A549 (cell line): ENCODE measurements at regions not wholly inside any gene's neighbourhood (a gene's known extent, or its start where the extent isn't known, plus 50 kb on each side); places are given as distances from the start of the nearest gene placed in this dataset.
A peak's percentile ranks its signal among the peaks of the same experiment; 100 is the strongest.
"Not testable (repeated sequence)": the region's sequence is repeated elsewhere in the genome, so short reads cannot be mapped to it uniquely, and the experiment has no call there.

Experiments used
- ATAC-seq, 2 experiments: fragments of 200-7000 bp in 1 of 2; fragments of >200 bp in 1 of 2; cut with Nextera tagmentation in 1 of 2; cut with Tn5 transposase in 1 of 2; 3 replicates each; pipeline versions ENCODE4 v1.8.0 to v1.9.1; 2018 to 2020; ENCODE audit warnings: mild to moderate bottlenecking in 1 of 2, moderate library complexity in 1 of 2
- CTCF ChIA-PET: fragments of 300-600 bp; sonication (Branson Sonifier 250); formaldehyde crosslinking; extraction: SDS; loops from one replicate; lab custom pipeline; 2021; ENCODE audit warnings: antibody characterized with exemption, inconsistent platforms; lab: Yijun Ruan, JAX
- POLR2A ChIA-PET: fragments of 350-600 bp; formaldehyde crosslinking; extraction: SDS; loops from one replicate; lab custom pipeline; 2021; ENCODE audit warnings: antibody characterized with exemption, inconsistent platforms; lab: Yijun Ruan, JAX
- DNase-seq, 2 experiments: peaks; one replicate each; pipeline versions ENCODE4 v3.0.0 to v3.0.0-alpha.2; 2011 to 2016; ENCODE audit warnings: low read depth in 1 of 2, low spot score in 1 of 2
- FAIRE-seq: peaks from 2 replicates; lab custom pipeline; 2011; peaks lifted over from hg19 to GRCh38; lab: Jason Lieb, UNC
- H3K27ac ChIP-seq, 2 experiments: fragments of >200 bp; sonication (Bioruptor Twin); formaldehyde crosslinking; 3 replicates each; pipeline ENCODE4 v1.5.1; 2016 to 2017
- H3K4me1 ChIP-seq: fragments of >200 bp; sonication (Bioruptor Twin); formaldehyde crosslinking; 3 replicates; pipeline ENCODE4 v1.6.1; 2016
- H3K4me2 ChIP-seq: fragments of >200 bp; sonication (Bioruptor Twin); formaldehyde crosslinking; 3 replicates; pipeline ENCODE4 v1.6.1; 2016
- H3K4me3 ChIP-seq: fragments of >200 bp; sonication (Bioruptor Twin); formaldehyde crosslinking; 3 replicates; pipeline ENCODE4 v1.5.1; 2016
- H3K9me3 ChIP-seq: fragments of >200 bp; sonication (Bioruptor Twin); formaldehyde crosslinking; 3 replicates; pipeline ENCODE4 v1.6.1; 2016
- EHF ChIP-seq: fragments of 250-450 bp; sonication (Bioruptor Pico); IDR thresholded peaks from 2 replicates; pipeline ENCODE4 v1.5.0; 2020; ENCODE audit warnings: mild to moderate bottlenecking
- EHMT2 ChIP-seq: fragments of 200-600 bp; sonication (generic); IDR thresholded peaks from 2 replicates; pipeline ENCODE4 v1.6.1; 2016; ENCODE audit warnings: antibody characterized with exemption, low read depth, mild to moderate bottlenecking, moderate library complexity
- EP300 ChIP-seq, 2 experiments: fragments of >200 bp; sonication (Bioruptor Twin); formaldehyde crosslinking; IDR thresholded peaks; 2 replicates in 1 of 2; 3 replicates in 1 of 2; pipeline ENCODE4 v1.6.1; 2016 to 2017
- ESRRA ChIP-seq: fragments of 150-350 bp; IDR thresholded peaks from 2 replicates; pipeline ENCODE4 v1.6.1; 2014; ENCODE audit warnings: mild to moderate bottlenecking, low read length, borderline replicate concordance
- FOSL2 ChIP-seq, 2 experiments: fragments of 450-650 bp in 1 of 2; fragments of >200 bp in 1 of 2; sonication (Bioruptor Twin) in 1 of 2; formaldehyde crosslinking; IDR thresholded peaks; 2 replicates each; pipeline versions ENCODE4 v1.5.0 to v1.6.1; 2016 to 2020; ENCODE audit warnings: mild to moderate bottlenecking in 1 of 2, moderate library complexity in 1 of 2
- GATA3 ChIP-seq: IDR thresholded peaks from 2 replicates; pipeline ENCODE4 v1.6.1; 2012; ENCODE audit warnings: borderline replicate concordance
- HEYL ChIP-seq: fragments of 250-450 bp; sonication (Bioruptor Pico); IDR thresholded peaks from 2 replicates; pipeline ENCODE4 v1.8.0; 2021; ENCODE audit warnings: mild to moderate bottlenecking, moderate library complexity
- HOXA7 ChIP-seq: fragments of 250-450 bp; sonication (Bioruptor Pico); IDR thresholded peaks from 2 replicates; pipeline ENCODE4 v1.5.0; 2020; ENCODE audit warnings: mild to moderate bottlenecking, moderate library complexity
- HOXB13 ChIP-seq: fragments of 250-450 bp; sonication (Bioruptor Pico); IDR thresholded peaks from 2 replicates; pipeline ENCODE4 v1.5.0; 2020; ENCODE audit warnings: low read depth, mild to moderate bottlenecking, moderate library complexity
- HOXB5 ChIP-seq: fragments of 250-450 bp; sonication (Bioruptor Pico); IDR thresholded peaks from 2 replicates; pipeline ENCODE4 v1.5.0; 2020; ENCODE audit warnings: mild to moderate bottlenecking, moderate library complexity
- JUNB ChIP-seq: fragments of >200 bp; sonication (Bioruptor Twin); formaldehyde crosslinking; IDR thresholded peaks from 2 replicates; pipeline ENCODE4 v1.6.1; 2016
- KDM1A ChIP-seq: fragments of 200-600 bp; sonication (generic); IDR thresholded peaks from 2 replicates; pipeline ENCODE4 v1.6.1; 2016; ENCODE audit warnings: low read depth, mild to moderate bottlenecking
- KDM5A ChIP-seq: fragments of 200-600 bp; sonication (generic); IDR thresholded peaks from 2 replicates; pipeline ENCODE4 v1.6.1; 2016; ENCODE audit warnings: antibody characterized with exemption, mild to moderate bottlenecking
- PBX3 ChIP-seq: IDR thresholded peaks from 2 replicates; pipeline ENCODE4 v1.6.1; 2012
- RAD21 ChIP-seq, 2 experiments: fragments of >200 bp in 1 of 2; sonication (Bioruptor Twin) in 1 of 2; formaldehyde crosslinking in 1 of 2; IDR thresholded peaks in 1 of 2; conservative IDR thresholded peaks in 1 of 2; 2 replicates in 1 of 2; 3 replicates in 1 of 2; pipeline ENCODE4 v1.6.1; 2012 to 2018; ENCODE audit warnings: inconsistent platforms in 1 of 2
- RCOR1 ChIP-seq: fragments of 150-350 bp; IDR thresholded peaks from 2 replicates; pipeline ENCODE4 v1.6.1; 2014; ENCODE audit warnings: antibody characterized with exemption, low read length, low read depth
- RFX5 ChIP-seq: fragments of 450-650 bp; IDR thresholded peaks from 2 replicates; pipeline ENCODE4 v1.7.1; 2014; ENCODE audit warnings: antibody characterized with exemption, mild to moderate bottlenecking, moderate library complexity
- TFCP2L1 ChIP-seq: fragments of 250-450 bp; sonication (Bioruptor Pico); IDR thresholded peaks from 2 replicates; pipeline ENCODE4 v1.5.0; 2021; ENCODE audit warnings: mild to moderate bottlenecking
- ZNF302 ChIP-seq: fragments of 250-450 bp; sonication (Bioruptor Pico); IDR thresholded peaks from 2 replicates; pipeline ENCODE4 v1.9.0; 2021; ENCODE audit warnings: inconsistent platforms, mild to moderate bottlenecking, moderate library complexity
- WGBS: methylation state at CpG from one replicate; pipeline ENCODE4 v1.1.6; 2017; ENCODE audit errors: missing lambda C conversion rate; 5-methylcytosine and 5-hydroxymethylcytosine counted together

- no peak for TF ChIP-seq PBX3
- no peak for TF ChIP-seq TFCP2L1 (CRISPR knock-in tag)
- no peak for TF ChIP-seq EHF (CRISPR knock-in tag)
- no peak for TF ChIP-seq FOSL2 (IDR thresholded peaks at IDR 0.05)
- TF ChIP-seq FOSL2 (CRISPR knock-in tag; IDR thresholded peaks at IDR 0.05), result no peak
Observed at GRCh38 chrX:113802837-113803236, 781.0 kb upstream of the HTR2C start (continued).

DNA sequence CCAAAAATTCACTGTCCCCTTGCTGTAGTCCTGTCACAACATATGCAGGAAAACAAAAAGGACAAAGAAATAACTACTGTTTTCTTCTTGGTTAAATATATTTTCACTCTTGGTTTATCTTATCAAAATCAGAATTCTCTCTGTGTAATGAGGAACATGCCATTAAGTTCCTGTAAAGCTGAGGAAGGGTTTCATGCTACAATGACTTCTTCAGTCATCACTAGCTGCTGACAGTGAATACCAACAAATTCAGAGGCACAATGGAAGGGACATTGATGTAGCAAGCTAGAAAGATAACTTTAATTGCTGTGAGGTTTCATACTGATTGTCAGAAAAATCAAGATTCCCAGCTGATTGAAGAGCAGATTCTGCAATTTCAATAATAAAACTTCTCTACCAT, 782.9 kb upstream of the HTR2C start:
- H3K9me3 ChIP-seq, result no peaks in the 10 kb centered on the region
- no peak for TF ChIP-seq RFX5
- no peak for TF ChIP-seq ZNF302 (CRISPR knock-in tag)
- no peak for TF ChIP-seq EHMT2
- no peak for TF ChIP-seq GATA3
- TF ChIP-seq KDM5A, result no peak
- no peak for TF ChIP-seq RAD21 (conservative IDR thresholded peaks at IDR 0.05 in 1 of 2, IDR thresholded peaks at IDR 0.05 in 1 of 2)
- TF ChIP-seq HEYL (CRISPR knock-in tag), result no peak
- TF ChIP-seq FOSL2 (IDR thresholded peaks at IDR 0.05), result no peak
- TF ChIP-seq FOSL2 (CRISPR knock-in tag; IDR thresholded peaks at IDR 0.05), result no peak
- no peak overlapping the region for H3K4me2 ChIP-seq
- H3K27ac ChIP-seq, result no peak overlapping the region
- ATAC-seq, result no peak
- ChIA-PET POLR2A (no interaction called here), CTCF (interaction anchor here (1.2 kb wide), 1 partner anchor 10 kb away, joined by 3 read pairs; no protein-coding TSS in a partner anchor)
- H3K4me3 ChIP-seq, result no peak overlapping the region
- peak; percentile 54 for FAIRE-seq
- no peak for DNase-seq
- H3K4me1 ChIP-seq, result no peaks in the 10 kb centered on the region

GRCh38 chrX:113793563-113793962, 790.3 kb upstream of the HTR2C start:
- POLR2A ChIA-PET, result no interaction called here
- H3K27ac ChIP-seq, result no peak overlapping the region
- ATAC-seq (no peak), FAIRE-seq (no peak), DNase-seq (no peak)
- CTCF ChIA-PET, result interaction anchor here (0.7 kb wide), 1 partner anchor 14 kb away, joined by 3 read pairs; no protein-coding TSS in a partner anchor
- H3K4me1 ChIP-seq, result no peaks in the 10 kb centered on the region
- H3K9me3 ChIP-seq, result no peaks in the 10 kb centered on the region
- 8% methylated on average over 4 of the region's 4 CpGs for WGBS
- TF ChIP-seq HOXA7 (CRISPR knock-in tag), result no peak
- no peak for TF ChIP-seq EHF (CRISPR knock-in tag)
- TF ChIP-seq KDM1A, result no peak
- TF ChIP-seq JUNB, result no peak
- no peak for TF ChIP-seq RCOR1
- TF ChIP-seq EP300 (IDR thresholded peaks at IDR 0.05), result no peak
- TF ChIP-seq, all 56 proteins: peak for 0
- Histone ChIP-seq H3K4me3 (no peak overlapping the region), H3K4me2 (no peak overlapping the region)

GRCh38 chrX:113790987-113791386, 792.9 kb upstream of the HTR2C start:
- no peaks in the 10 kb centered on the region for H3K4me1 ChIP-seq
- ATAC-seq, result no peak
- H3K27ac ChIP-seq, result no peak overlapping the region
- H3K4me2 ChIP-seq, result no peak overlapping the region
- ChIA-PET POLR2A (no interaction called here), CTCF (no interaction called here)
- H3K4me3 ChIP-seq, result no peak overlapping the region
- 0% methylated on average over 1 of the region's 1 CpG for WGBS
- no peak for TF ChIP-seq KDM1A
- no peak for TF ChIP-seq HOXB5 (CRISPR knock-in tag)
- no peak for TF ChIP-seq EP300 (IDR thresholded peaks at IDR 0.05)
- no peak for TF ChIP-seq ESRRA
- TF ChIP-seq HOXB13 (CRISPR knock-in tag), result no peak
- no peaks in the 10 kb centered on the region for H3K9me3 ChIP-seq
- no peak for DNase-seq
- FAIRE-seq, result no peak

DNA sequence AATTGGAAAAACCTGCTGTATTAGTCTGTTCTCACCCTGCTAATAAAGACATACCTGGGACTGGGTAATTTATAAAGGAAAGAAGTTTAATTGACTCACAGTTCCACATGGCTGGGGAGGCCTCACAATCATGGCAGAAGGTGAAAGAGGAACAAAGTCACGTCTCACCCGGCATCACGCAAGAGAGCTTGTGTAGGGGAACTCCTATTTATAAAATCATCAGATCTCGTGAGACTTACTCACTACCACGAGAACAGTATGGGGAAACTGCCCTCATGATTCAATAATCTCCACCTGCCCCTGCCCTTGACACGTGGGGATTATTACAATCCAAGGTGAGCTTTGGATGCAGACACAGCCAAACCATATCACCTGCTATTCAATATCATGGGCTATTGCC, 799.1 kb upstream of the HTR2C start:
- H3K27ac ChIP-seq, H3K4me1 ChIP-seq, ATAC-seq, FAIRE-seq, H3K9me3 ChIP-seq, DNase-seq, POLR2A ChIA-PET, CTCF ChIA-PET, H3K4me2 ChIP-seq, H3K4me3 ChIP-seq: not testable (repeated sequence)
- WGBS, result 33% methylated on average over 6 of the region's 6 CpGs
